Activated naive CD4-positive, alpha-beta T cell treated with anti-CD3 and anti-CD28 coated beads, Interleukin-2, amount 50 U/mL, for 16 hours (primary cell): ENCODE measurements at regions not wholly inside any gene's neighbourhood (a gene's known extent, or its start where the extent isn't known, plus 50 kb on each side); places are given as distances from the start of the nearest gene placed in this dataset.
A peak's percentile ranks its signal among the peaks of the same experiment; 100 is the strongest.

Experiments
- DNase-seq: peaks from one replicate; pipeline ENCODE4 v3.0.0-alpha.2; 2020

DNA sequence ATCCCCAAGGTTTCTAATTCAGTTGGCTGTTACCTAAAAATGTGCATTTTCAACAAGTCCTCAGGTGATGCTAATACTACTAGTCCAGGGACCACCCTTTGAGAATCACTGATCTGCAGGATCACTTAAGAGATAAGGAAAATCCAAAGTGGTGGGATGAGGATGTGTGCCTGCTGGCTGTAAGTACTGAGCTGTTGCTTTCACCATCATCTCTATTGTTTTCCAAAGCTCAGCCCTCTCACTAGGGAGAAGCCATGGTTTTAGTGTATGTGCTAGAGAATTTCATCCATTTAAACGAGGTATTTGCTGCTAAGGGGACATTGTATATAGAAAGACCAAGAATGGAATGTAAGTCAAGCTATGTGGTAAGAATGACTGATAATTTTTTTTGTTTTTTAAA lies 202.3 kb downstream of the KIF21A start:
- no peak for DNase-seq

DNA sequence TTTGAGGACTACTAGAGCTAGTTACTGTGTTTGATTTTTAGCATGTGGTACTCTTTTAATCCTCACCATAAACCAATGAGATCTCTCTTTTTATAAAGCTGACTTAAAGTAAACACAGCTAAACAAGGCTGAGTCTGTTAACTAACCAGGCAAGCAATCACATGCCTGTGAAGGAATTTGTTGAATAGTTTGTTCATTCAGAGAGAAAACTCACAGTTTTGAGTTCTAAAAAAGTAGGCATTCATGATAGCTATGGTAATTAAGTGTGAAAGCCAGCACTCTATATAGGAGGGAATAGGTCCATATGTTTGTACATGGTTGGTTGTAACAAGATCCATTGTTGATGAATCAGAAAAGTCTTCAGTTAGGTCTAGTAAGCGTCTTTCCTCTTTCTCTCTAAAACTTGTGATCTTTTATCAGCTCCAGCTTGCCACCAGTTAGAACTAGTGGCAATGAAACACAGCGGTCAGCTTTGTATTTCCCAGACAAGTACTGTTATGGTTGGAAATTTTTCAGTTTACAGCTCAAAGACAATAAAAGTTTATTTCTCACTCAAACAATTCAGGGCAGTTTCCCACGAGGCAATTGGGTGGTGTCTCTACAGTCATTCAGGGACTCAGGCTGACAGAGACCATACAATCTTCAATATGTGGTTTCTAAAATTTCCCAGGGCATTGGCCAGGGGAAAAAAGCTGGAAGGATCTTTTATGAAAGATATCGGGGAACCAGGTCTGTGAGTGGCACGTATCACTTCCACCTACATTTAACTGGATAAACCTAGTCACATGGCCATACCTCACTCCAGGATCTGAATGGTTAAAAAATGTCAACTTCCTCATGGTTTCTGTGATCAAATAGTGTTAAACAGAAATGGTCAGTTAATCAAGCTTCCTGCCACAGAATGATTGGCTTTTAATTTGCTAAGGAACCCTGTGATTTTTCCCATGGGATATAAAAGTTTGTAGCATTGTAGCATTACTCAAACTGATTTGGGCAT lies 203.1 kb downstream of the KIF21A start:
- DNase-seq, result no peak

DNA sequence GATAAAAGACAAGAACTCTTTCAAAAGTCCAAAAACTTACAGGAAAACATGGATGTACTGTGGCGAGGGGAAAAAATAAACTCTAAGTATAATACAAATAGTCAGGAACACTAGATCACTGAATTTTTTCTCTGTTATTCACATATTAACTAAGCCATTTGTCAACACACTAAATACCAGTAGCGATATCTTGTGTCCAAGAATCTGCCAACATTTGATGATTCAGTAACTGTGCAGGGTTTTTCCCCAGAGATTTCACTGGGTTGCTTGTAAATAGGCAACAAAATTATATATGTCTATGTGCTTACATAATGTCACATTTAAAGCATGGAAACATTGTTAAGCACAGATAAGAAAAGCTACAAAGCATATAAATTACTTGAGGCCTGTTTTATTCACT lies 205.9 kb downstream of the KIF21A start:
- no peak for DNase-seq

DNA sequence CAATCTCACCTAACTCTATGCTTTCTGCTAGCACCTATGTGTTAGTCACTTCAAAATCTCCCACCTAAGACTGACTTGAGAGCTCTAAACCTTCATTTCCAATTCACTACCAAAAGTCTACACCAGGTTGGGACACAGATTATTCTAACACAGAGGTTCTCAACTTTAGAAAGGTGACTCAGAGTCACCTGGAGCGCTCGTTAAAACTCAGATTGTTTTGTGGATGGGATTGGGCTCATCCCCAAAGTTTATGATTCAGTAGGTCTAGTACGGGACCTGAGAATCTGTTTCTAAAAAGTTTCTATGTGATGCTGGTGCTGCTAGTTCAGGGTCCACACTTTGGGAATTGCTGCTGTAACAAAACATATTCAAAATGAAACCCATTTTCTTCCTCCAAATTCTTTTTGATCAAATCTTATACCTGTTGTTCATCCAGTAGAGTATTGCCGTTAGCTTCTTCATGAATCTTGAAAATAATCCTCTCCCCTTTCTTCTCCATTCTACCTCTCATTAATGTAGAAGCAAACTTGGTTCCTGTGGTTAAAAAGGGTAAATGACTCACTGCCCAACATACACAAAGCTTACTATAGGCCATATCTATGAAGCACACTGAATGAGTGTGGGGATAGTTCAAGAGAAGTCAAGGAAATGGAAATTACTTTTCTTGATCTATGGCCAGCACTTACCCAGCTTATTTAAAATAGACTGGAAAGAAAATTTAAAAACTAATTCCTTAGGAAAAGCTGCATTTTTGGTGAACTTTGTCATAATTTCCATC lies 206.7 kb downstream of the KIF21A start:
- no peak for DNase-seq

DNA sequence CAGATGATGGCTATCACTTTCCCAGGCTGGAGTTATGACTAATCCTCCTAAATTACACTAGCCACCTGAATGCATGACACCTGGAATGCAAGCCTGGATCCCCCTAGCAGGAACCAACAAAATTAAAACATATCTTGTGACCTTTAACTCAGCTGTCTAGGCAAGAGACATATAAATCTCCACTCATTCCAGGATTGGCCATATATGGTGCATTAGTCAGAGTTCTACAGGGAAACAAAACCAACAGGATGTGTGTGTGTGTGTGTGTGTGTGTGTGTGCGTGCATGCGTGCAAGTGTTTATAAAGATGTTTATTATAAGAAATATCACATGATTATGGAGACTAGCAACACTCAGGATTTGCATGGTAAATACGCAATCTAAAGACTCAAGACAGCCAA lies 212.8 kb downstream of the KIF21A start:
- no peak for DNase-seq

DNA sequence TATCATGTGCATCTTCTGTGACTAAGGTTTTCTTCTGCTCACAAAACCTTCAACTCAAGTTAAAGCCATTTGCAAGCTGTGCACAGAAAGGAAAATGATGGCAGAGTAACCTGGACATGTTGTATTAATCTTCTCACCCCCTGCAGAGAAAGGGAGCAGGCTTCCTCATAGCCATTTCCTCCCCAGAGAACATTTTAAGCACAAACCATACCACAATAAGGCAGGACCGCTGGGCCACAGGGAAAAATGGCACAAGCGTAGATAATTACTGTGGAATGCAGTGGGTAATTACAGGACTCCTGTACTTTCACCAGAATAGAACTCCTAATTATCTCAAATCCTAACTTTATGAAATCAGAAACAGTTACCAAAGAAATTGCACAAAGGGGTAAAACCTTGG lies 215.7 kb downstream of the KIF21A start:
- no peak for DNase-seq

DNA sequence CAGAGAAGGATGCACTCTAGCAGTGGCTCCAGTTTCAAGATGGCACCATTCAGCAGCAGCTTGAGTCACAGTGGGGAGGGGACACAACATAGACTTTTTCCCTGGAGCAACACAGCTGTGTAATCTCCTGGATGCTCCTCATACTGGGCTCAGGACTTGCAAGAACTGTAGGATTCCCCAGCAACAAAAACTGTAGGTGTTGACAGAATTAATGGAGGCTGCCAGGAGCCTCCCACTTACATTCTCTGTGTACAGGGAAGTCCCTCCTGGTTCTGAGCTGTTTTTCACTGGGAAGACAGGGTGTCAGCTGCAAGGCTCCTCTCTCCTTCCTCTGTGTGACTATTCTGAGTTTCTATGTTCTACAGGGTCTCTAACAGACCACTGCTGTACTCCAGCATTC lies 217.9 kb downstream of the KIF21A start:
- no peak for DNase-seq

DNA sequence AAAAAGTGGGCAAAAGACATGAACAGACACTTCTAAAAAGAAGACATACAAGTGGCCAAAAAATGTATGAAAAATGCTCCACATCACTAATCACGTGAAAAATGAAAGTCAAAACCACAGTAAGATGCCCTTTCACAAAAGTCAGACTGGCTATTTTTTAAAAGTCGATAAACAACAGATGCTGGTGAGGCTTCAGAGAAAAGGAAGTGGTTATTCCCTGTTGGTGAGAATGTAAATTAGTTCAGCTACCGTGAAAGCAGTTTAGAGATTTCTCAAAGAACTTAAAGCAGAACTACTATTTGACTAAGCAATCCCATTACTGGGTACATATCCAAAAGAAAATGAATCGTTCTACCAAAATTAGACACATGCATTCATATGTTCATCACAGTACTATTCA lies 237.0 kb downstream of the KIF21A start:
- DNase-seq, result no peak

DNA sequence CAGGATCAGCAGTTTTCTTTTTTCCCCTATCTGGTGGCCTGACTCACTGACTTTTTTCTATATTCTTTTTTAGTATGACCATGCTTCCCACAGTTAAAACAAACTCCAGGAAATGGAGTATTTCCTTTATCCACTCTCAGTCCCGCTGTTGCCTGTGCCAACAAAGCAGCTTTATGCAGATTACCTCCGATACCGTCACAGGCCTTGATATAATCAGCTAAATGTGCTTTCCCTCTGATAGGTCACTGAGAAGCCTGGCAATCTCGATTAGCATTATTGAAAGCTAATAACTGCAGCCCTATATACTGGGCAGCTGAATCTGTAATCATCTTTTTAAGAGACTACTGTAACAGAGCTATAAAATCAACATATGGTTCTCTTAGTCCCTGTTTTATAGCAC lies 243.6 kb downstream of the KIF21A start:
- DNase-seq, result no peak

DNA sequence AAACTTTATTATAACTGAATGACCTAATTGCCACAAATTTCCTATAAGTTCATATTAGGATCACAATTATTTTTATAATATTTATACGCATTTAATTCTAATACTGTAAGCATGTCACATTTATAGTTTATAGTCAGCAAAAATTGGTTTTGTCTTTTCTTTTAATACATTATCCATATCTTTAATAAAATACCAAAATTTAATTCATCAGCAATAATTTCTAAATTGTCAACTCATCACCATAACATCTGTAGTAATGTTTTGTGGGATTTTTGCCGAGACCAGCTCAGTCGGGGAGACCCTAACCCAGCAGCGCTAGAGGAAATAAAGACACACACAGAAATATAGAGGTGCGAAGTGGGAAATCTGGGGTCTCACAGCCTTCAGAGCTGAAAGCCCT lies 254.2 kb downstream of the KIF21A start:
- no peak for DNase-seq

DNA sequence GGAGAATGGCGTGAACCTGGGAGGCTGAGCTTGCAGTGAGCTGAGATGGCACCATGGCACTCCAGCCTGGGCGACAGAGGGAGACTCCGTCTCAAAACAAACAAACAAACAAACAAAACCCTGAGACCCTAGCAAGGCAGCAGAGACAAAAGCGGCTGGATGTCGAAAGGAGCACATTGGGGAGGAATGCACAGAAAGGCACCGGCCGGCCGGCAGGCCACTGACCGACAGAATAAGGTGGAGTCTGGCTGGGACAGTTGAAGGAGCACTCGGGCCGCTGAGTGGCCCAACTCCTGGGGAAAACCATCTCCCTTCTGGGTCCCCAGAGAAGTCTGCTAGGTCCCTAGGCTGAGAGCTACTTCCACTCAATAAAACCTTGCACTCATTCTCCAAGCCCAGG lies 256.2 kb downstream of the KIF21A start:
- no peak for DNase-seq

DNA sequence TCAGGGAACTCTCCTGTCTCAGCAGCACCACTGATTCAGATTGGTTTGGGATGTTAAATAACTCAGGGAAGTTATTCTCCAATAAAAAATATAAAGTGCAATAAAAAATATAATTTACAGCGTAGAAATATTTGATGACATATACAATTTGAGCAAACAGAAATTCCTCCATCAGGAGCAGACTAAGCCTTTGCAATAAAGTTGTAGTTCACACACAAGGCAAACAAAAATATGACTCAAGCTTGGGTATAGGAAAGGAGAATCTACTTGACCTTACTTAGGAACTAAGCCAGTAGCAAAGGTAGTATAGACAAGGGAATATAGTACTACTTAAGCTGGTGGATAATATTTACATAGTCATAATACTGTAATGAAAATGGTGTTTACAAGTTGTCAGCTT lies 264.1 kb downstream of the KIF21A start:
- no peak for DNase-seq

DNA sequence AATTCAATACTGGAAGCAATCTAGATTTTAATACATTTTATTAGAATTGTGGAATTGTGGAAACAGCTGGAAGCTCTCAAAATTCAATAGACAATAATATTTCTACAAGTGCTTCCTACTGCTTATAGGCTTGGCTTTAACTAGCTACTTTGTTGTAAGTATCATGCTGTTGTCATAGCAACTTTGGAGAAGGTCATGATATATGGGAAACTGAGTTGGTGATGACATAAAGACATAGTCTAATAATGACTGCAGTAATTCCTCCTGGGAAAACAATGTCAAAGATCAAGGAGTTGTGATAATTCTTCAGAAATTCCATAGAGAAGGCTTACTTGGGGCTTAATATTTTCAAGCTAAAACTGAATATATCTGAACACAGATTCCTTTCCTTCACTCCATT lies 266.6 kb downstream of the KIF21A start:
- no peak for DNase-seq

DNA sequence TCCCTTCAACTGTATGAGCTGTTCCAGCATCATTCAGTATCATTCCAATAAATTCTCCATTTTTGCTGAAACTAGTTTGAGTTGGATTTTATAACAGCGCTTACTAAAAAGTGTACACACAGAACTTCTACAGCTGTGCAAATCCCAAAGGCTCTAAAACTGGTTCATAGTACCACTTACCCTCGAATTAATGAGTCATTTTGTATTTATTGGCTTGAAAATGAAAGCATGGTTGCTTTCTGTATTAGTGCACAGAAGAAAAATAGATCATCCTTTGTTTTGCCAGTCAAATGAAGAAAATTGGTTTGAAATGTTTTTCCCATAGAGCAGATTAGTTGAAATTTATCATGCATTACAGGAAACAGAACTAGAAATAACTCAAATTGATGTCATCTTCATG lies 268.3 kb upstream of the CPNE8 start:
- no peak for DNase-seq

DNA sequence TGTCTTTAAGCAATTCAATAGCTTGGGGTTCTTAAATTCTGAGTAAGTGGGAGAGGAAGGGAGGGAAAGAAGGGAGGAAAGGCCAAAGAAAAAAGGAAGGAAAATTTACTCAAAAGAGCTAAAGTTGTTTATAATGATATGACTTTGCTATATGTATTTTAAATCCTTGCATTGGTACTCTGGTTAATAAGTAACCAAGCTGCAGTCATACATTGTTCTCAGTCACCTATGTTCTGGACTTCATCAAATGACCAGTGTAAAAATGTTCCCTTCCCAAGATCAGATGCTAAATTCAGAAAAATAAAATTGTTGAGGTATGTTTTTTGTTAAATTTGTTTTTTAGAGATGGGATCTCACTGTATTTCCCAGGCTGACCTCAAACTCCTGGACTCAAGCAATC lies 259.9 kb upstream of the CPNE8 start:
- no peak for DNase-seq

DNA sequence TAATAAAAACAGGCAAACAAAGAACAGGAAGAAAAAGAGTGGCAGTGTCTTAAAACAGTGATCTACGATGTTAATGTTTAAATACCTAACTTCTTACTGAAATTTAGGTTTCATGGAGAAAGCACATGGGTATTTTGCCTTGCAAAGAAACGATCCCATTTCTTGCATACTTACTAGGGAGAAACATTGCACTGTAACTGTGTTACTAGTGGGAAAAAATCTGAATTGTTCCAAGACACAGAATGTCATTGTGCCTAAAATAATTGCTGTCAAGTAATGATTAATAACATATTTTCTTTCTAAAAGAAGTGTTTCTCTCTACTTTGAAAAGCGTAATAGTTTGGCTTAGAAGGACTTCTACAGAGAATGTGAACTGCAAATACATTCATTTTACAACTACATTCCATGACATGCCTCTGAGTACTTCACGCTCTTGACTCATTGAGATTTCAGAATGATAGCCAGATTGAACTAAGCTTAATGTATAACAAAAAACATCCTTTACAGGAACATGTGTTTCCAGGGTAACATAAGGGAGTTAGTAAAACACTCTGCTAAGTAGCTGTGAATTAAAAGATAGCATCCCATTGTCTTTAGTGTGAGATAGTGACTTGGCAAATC lies 256.2 kb upstream of the CPNE8 start:
- DNase-seq, result no peak

DNA sequence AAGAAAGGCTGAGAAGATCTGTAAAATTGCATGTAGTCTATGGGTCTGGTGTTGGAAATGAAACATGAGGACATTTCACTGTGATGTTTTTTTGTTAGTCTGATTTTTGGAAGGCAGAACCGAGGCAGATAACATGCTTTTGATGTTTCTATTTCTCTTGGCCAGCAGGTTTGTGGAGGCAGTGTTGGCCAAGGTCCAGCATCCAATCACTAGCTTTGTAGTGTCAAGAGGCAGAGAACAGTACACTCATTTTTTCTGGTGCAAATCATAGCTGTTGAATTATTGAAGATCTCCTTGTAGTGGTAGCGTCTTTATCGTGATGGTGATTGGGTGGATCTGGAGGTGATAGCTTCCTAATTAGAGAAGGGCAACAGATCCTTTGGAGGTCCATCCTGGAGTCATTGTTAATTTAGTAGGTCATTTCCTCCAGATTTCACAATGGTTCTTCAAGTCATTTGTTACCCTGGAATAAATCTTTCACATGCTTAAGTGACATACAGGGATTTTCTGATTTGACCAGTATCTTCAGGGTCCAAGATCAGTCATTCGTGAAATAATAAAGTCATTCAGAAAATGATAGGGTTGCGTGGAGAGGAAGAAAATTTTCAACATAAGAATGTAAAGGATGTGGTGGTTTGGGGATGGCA lies 252.4 kb upstream of the CPNE8 start:
- no peak for DNase-seq

DNA sequence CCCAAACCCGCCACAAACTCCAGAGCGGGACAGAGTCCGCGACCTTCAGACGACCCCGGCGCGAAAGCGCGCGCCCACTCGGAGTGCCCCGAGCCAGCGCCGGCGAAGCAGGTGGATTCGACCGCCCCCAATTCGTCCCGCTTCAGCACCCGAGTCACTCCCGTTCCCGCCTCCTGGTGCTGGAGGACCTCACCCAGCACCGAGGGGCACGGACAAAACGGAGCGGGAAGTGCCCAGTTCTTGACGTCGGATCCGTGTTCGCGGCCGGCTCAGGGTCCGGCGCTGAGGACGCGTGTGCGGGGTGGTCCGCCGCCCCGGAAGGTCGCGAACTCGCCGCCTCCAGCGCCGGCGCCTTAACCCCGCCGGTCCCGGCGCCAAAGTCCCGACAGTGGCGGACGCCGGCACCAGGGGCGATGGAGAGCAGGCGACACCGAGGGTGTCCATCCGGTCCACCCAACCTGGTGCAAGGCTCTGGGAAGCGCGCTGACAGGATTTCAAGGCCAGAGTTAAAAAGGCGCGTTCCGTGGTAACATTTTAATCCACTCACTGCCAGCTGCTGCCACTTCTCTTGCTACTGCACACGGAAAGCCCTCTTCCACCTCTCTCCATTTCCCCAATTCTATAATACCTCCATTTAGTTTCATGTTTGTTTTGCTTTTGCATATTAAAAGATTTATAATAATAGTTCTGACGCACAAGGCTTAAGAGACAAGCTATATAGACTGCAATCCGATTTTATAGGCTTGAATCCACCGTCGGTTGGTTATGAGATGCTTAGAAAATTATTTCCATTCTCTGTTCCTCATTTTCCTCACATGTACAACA lies 240.0 kb upstream of the CPNE8 start:
- peak; percentile 13 for DNase-seq

DNA sequence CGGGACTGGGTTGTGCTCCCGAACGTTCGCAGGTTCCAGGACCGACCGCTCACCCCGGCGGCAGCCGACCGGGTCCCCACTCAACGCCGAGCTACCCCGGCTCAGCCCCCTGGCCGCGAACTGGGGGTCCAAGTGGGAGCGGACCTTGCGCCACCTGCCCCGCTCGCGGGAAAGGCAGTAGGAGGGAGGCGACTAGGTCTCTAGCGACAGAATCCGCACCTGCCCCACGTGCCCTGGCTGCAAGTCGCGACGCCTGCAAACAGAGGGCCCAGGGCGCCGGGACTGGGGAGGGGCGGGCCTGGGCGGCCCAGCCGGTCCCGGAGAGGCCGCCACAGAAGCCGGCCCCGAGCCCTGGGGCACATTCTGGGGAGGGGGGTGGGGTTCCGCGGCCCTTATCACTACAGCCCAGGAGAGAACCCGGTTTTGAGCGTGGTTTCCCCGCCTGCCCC lies 239.2 kb upstream of the CPNE8 start:
- DNase-seq, result no peak

DNA sequence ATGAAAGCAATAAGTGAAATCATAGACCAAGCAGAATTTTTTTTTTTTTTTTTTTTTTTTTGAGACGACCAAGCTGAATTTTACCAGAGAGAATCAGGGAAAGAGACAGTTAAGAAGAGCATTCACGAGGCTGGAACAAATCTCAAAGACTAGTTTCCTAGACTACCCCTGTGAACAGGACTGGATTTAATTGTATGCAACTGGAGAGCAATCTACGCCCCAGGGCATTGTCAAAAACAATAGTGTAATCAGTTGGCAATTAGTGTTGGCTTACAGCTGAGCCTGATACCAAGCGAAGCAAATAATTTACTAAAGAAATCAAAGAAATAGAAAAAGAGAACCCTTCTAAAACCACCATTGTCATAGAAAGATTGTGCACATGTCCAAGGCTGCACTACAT lies 232.9 kb upstream of the CPNE8 start:
- no peak for DNase-seq

DNA sequence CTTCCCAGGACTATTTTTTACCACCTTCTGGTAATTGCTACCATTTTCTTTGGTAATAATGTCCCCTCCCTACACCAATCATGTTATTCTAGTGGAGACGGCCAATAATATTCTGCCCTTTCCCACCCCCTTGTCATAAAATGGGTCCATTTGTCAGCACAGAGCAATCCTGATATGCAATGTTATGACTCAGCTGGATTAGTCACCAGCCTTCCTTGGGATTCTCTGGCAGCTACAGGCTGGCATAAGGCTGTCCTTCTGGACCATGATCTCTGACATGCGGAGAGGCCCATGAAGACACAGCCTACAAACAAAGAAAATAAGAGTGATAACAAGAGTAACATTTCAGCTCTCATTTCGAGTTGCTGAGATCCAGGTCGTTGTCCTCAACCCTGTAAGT lies 222.0 kb upstream of the CPNE8 start:
- DNase-seq, result no peak

DNA sequence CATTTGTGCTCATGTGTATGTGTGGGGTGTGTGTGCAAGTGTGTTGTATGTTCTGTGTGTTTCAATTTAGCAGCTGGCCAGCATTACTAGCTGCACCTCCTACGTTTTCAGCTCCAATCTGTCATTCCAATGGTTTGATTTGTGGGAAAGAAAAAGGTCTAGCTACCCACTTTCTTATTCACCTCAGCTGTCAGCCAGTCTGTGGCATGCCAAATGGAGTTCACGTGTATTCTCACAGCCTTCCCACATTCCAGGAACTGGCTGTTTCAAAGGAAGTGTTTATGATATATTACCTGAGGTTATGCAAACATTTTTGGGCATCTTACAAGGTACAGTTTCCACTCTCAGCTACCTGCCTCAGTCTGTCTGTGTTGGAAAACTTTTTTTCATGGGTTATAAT lies 220.2 kb upstream of the CPNE8 start:
- DNase-seq, result no peak
